ENCODE measurements at regions not wholly inside any gene's neighbourhood (a gene's known extent, or its start where the extent isn't known, plus 50 kb on each side); places are given as distances from the start of the nearest gene placed in this dataset.

GRCh38 chr2:16933355-16933754 is 267.7 kb upstream of the CYRIA start:
- TF ChIP-seq TAF1 (IDR thresholded peaks at IDR 0.05; ENCODE audit: low read depth) (no peak), MXI1 (conservative IDR thresholded peaks at IDR 0.05; ENCODE audit: poor library complexity, severe bottlenecking) (no peak), POLR2AphosphoS5 (IDR thresholded peaks at IDR 0.05) (no peak), SMC3 (conservative IDR thresholded peaks at IDR 0.05; ENCODE audit: poor library complexity) (no peak), EP300 (conservative IDR thresholded peaks at IDR 0.05; ENCODE audit: poor library complexity, severe bottlenecking) (no peak)
- TF ChIP-seq, protein P1, sequence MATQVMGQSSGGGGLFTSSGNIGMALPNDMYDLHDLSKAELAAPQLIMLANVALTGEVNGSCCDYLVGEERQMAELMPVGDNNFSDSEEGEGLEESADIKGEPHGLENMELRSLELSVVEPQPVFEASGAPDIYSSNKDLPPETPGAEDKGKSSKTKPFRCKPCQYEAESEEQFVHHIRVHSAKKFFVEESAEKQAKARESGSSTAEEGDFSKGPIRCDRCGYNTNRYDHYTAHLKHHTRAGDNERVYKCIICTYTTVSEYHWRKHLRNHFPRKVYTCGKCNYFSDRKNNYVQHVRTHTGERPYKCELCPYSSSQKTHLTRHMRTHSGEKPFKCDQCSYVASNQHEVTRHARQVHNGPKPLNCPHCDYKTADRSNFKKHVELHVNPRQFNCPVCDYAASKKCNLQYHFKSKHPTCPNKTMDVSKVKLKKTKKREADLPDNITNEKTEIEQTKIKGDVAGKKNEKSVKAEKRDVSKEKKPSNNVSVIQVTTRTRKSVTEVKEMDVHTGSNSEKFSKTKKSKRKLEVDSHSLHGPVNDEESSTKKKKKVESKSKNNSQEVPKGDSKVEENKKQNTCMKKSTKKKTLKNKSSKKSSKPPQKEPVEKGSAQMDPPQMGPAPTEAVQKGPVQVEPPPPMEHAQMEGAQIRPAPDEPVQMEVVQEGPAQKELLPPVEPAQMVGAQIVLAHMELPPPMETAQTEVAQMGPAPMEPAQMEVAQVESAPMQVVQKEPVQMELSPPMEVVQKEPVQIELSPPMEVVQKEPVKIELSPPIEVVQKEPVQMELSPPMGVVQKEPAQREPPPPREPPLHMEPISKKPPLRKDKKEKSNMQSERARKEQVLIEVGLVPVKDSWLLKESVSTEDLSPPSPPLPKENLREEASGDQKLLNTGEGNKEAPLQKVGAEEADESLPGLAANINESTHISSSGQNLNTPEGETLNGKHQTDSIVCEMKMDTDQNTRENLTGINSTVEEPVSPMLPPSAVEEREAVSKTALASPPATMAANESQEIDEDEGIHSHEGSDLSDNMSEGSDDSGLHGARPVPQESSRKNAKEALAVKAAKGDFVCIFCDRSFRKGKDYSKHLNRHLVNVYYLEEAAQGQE (IDR thresholded peaks at IDR 0.05; ENCODE audit: borderline replicate concordance) = no peak
- no peaks in the 10 kb centered on the region for H4K20me1 ChIP-seq (ENCODE audit: insufficient read depth)

GRCh38 chr2:16932826-16933225 is 267.2 kb upstream of the CYRIA start:
- Histone ChIP-seq H3F3A (ENCODE audit: insufficient read depth, low read length, poor library complexity, severe bottlenecking) (no peaks in the 10 kb centered on the region), H3K4me2 (ENCODE audit: low read length) (no peak overlapping the region), H3K9me2 (ENCODE audit: insufficient read depth, low read length) (no peaks in the 10 kb centered on the region), H2AFZ (ENCODE audit: low read depth, low read length) (no peak overlapping the region), H3K4me3 (ENCODE audit: low read length) (no peak overlapping the region), H3K27ac (ENCODE audit: low read length) (no peak overlapping the region), H3K9ac (ENCODE audit: low read length) (no peak overlapping the region), H3K36me3 (ENCODE audit: insufficient read depth, low read length) (no peaks in the 10 kb centered on the region), H4K20me1 (ENCODE audit: insufficient read depth) (no peaks in the 10 kb centered on the region), H3K79me2 (replicated peaks; ENCODE audit: insufficient read depth, low read length) (no peaks in the 10 kb centered on the region), H3K27me3 (ENCODE audit: insufficient read depth, low read depth, low read length) (no peaks in the 10 kb centered on the region), H3K9me3 (ENCODE audit: low read length) (no peaks in the 10 kb centered on the region)
- TF ChIP-seq MXI1 (conservative IDR thresholded peaks at IDR 0.05; ENCODE audit: poor library complexity, severe bottlenecking) (no peak), TAF1 (IDR thresholded peaks at IDR 0.05; ENCODE audit: low read depth) (no peak), EZH2 (IDR thresholded peaks at IDR 0.05; ENCODE audit: borderline replicate concordance, insufficient read depth, low read length, poor library complexity, severe bottlenecking) (no peak), SMC3 (conservative IDR thresholded peaks at IDR 0.05; ENCODE audit: poor library complexity) (no peak), EP300 (conservative IDR thresholded peaks at IDR 0.05; ENCODE audit: poor library complexity, severe bottlenecking) (no peak), RAD21 (conservative IDR thresholded peaks at IDR 0.05) (no peak), POLR2AphosphoS5 (IDR thresholded peaks at IDR 0.05) (no peak)
- TF ChIP-seq, protein P2, sequence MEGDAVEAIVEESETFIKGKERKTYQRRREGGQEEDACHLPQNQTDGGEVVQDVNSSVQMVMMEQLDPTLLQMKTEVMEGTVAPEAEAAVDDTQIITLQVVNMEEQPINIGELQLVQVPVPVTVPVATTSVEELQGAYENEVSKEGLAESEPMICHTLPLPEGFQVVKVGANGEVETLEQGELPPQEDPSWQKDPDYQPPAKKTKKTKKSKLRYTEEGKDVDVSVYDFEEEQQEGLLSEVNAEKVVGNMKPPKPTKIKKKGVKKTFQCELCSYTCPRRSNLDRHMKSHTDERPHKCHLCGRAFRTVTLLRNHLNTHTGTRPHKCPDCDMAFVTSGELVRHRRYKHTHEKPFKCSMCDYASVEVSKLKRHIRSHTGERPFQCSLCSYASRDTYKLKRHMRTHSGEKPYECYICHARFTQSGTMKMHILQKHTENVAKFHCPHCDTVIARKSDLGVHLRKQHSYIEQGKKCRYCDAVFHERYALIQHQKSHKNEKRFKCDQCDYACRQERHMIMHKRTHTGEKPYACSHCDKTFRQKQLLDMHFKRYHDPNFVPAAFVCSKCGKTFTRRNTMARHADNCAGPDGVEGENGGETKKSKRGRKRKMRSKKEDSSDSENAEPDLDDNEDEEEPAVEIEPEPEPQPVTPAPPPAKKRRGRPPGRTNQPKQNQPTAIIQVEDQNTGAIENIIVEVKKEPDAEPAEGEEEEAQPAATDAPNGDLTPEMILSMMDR (IDR thresholded peaks at IDR 0.05; ENCODE audit: poor library complexity, severe bottlenecking) = no peak
- TF ChIP-seq, protein P1 (IDR thresholded peaks at IDR 0.05; ENCODE audit: borderline replicate concordance) = no peak

More at GRCh38 chr2:16933355-16933754, 267.7 kb upstream of the CYRIA start:
- Histone ChIP-seq H3K9ac (ENCODE audit: low read length) (no peak overlapping the region), H3K9me2 (ENCODE audit: insufficient read depth, low read length) (no peaks in the 10 kb centered on the region), H3K79me2 (replicated peaks; ENCODE audit: insufficient read depth, low read length) (no peaks in the 10 kb centered on the region), H3K4me3 (ENCODE audit: low read length) (no peak overlapping the region), H3F3A (ENCODE audit: insufficient read depth, low read length, poor library complexity, severe bottlenecking) (no peaks in the 10 kb centered on the region), H2AFZ (ENCODE audit: low read depth, low read length) (no peak overlapping the region), H3K4me2 (ENCODE audit: low read length) (no peak overlapping the region), H3K9me3 (ENCODE audit: low read length) (no peaks in the 10 kb centered on the region), H3K27me3 (ENCODE audit: insufficient read depth, low read depth, low read length) (no peaks in the 10 kb centered on the region), H3K27ac (ENCODE audit: low read length) (no peak overlapping the region), H3K36me3 (ENCODE audit: insufficient read depth, low read length) (no peaks in the 10 kb centered on the region)

Measured in neural cell (in vitro differentiated cells).